A549 (cell line): ENCODE measurements at regions not wholly inside any gene's neighbourhood (a gene's known extent, or its start where the extent isn't known, plus 50 kb on each side); places are given as distances from the start of the nearest gene placed in this dataset.

Experiments used
- CHD2 ChIP-seq: fragments of 150-350 bp; IDR thresholded peaks from 2 replicates; pipeline ENCODE4 v1.6.1; 2014; ENCODE audit warnings: low read length; ENCODE audit not compliant: partially characterized antibody
- KDM5A ChIP-seq: fragments of 200-600 bp; sonication (generic); IDR thresholded peaks from 2 replicates; pipeline ENCODE4 v1.6.1; 2016; ENCODE audit warnings: antibody characterized with exemption, mild to moderate bottlenecking
- PBX3 ChIP-seq: IDR thresholded peaks from 2 replicates; pipeline ENCODE4 v1.6.1; 2012

GRCh38 chr6:90413867-90414266 lies 117.2 kb upstream of the BACH2 start:
- no peak for TF ChIP-seq CHD2
- TF ChIP-seq PBX3 = no peak
- TF ChIP-seq KDM5A = no peak
